ENCODE measurements at regions not wholly inside any gene's neighbourhood (a gene's known extent, or its start where the extent isn't known, plus 50 kb on each side); places are given as distances from the start of the nearest gene placed in this dataset.

DNA sequence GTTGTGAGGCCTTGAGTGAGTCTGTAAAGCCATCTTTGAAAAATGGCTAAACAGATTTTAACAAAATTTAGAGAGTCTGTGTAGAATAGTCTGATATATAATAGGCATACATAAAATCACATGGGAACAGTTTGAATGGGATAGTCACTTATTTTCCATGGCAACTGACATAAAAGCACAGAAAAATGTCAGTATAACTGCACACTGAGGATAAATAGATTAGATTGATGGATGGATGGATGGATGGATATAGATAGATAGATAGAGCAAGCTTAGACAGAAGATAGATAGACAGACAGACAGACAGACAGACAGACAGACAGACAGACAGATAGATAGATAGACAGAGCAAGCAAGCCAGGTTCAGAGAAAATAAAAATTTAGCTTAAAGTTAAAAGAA, 660.2 kb upstream of the API5 start:
- CTCF ChIA-PET, result no interaction called here
- POLR2A ChIA-PET, result no interaction called here

DNA sequence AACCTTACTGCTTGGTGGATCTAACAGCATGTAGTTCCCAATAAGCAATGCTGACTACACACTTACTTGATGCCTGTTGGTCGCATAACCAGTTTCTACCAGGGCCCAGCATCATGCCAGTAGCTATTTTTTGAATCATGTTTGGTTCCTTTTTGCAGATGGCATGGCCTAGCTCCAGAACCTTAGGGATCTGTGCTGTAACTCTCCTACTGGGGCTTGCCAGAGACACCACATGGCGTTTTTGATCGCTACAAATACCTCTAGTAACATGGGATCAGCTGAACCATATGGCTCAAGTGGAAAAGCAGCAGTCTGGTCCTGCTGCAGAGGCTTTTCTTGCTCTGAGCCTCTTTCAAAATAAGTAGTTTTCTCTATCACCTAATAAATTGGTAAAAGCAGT, 654.6 kb upstream of the API5 start:
- CTCF ChIA-PET, result no interaction called here

DNA sequence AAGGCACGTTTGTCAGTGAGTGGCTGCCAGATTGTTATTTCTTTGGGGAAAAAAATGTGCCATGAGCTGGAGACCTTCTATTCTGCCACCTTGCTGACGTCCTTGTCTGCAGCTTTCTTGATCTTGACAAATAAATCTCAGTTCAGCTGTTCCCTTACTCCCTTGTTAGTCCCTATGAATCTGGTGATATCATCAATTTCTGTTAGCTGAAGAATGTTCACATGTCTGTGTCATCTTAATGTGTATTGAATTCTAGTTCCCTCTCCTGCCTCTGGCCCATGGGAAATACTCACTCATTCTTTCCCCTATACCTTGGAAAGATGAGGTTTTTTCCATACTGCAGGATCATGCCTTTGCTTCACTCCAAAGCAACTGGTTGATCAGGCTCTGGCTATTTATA, 649.9 kb upstream of the API5 start:
- CTCF ChIA-PET, result no interaction called here
- POLR2A ChIA-PET, result interaction anchor here (0.6 kb wide), 1 partner anchor 332 kb away, joined by 3 read pairs; no protein-coding TSS in a partner anchor

More for the DNA sequence above, 654.6 kb upstream of the API5 start:
- POLR2A ChIA-PET, result no interaction called here

DNA sequence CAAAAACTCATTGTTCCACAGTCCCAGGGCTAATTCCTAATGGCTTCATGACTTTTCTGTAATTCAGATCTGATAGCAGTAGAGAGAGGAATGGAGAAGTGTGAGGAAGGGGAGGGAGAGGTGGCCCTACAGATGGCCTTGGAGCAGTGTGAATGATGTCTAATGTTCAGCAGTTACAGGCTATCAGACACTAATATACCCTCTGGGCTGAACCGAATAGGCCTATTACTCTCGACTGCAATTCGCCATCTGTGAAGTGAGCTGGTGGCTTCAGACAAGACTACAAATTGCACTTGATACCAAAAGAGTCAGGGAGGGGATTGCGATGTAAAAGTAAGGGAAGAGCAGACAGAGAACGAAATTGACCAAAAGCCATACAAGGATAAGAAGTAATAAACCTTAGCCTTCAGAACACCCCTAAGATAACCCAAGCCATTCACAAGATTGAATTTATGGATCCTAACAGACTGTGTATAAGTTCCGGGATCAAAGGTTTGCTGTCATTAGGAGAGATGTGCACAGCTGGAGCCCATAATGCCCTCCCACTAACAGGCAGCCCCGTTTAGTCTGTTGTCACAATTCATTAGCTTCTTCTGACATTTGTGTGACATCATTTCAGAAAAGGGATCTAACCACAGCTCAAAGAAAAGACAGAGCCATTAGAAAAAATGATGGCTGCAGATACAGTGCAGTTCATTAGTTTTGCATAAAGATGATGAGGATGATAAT, 642.4 kb upstream of the API5 start:
- CTCF ChIA-PET, result no interaction called here
- POLR2A ChIA-PET, result no interaction called here

DNA sequence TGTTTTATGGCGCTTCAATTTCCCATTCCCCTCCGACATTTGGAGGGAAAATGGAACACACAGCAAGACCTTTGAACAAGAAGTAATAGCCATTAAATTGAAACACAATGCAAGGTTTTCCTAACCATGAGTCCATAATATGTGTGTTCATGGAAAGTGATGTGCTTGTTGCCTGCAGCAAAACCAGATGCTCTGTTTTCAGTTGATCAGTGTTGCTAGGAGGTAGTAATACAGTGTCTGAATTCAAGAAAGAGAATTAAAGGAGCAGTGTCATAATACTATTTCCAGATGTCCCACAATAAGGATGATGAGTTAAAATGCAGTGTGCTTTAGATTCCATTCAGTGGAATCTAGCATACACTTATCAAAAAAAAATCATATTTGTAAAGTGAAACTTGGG, 637.4 kb upstream of the API5 start:
- ChIA-PET POLR2A (no interaction called here), CTCF (no interaction called here)

DNA sequence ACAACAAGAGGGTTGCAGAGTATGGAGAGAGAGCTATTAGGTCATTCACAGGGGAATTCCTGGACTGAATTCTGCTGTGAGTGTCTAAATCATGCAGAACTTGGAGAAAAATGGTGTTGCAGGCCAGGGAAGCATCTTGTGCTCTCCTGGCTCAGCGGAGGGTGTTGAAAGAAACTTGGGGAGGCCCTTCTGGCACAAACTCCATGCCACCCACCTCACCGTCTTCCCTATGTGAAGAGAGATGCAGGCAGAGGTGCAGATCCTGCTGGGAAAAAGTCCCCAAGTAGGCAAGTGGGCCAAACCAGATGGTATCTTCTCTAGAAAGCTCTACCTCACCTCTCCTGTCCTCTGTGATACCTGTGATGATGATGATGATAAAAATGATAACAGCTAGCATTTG, 604.3 kb upstream of the API5 start:
- ChIA-PET POLR2A (no interaction called here), CTCF (no interaction called here)

DNA sequence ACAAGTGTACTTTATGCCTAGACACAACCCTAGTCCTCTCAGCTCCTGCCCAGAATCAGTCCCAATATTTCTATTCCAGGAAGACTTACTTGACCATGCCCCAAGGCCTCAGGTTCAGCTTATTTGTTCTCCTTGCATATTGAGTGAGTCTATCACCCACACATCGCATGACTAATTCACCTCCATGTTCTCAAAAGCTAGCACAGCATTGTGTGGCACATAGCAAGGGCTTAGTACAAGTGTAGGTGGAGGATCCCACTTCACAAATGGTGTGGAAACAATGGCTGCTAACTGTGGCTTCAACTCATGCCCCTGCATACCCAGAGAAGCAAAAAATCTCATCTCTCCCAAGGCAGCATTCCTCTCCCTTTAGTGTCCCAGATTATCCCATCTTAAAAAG, 602.6 kb upstream of the API5 start:
- CTCF ChIA-PET, result no interaction called here
- POLR2A ChIA-PET, result no interaction called here

DNA sequence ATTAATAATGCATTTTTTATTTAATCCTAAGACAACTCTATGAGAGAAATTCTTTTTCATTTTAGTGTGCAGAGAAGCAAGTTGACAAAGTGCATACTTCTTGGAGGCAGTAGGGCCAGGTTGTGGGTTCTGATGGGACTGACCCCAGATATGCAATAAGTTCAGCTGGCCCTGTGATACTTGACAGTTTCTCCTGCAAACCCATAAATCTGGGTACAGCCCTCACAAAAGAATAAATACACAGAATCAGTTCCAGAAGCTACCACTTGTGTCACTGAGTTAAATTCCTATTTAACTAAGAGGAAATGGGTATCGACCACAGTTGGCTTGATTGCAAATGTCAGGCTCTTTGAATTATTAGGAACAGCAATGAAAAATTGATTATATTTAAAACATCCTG, 598.5 kb upstream of the API5 start:
- ChIA-PET POLR2A (no interaction called here), CTCF (no interaction called here)

DNA sequence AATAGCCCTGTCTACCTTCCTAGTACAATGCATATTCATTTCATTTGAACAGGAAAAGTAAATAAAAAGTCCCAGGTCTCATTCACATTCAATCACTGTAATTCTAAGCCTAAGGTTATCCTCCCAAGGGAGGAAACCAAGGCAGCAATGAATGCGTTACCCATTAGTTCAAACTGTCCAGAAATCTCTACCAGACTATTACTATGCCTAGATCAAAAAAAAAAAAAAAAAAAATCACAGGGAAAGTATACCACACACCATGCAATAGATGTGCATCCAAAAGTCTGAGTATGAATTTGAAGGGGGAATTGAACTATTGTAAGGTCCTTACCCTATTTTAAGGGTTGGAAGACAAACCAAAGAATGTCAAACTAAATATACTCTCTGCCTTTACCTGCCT, 598.0 kb upstream of the API5 start:
- ChIA-PET CTCF (no interaction called here), POLR2A (no interaction called here)

DNA sequence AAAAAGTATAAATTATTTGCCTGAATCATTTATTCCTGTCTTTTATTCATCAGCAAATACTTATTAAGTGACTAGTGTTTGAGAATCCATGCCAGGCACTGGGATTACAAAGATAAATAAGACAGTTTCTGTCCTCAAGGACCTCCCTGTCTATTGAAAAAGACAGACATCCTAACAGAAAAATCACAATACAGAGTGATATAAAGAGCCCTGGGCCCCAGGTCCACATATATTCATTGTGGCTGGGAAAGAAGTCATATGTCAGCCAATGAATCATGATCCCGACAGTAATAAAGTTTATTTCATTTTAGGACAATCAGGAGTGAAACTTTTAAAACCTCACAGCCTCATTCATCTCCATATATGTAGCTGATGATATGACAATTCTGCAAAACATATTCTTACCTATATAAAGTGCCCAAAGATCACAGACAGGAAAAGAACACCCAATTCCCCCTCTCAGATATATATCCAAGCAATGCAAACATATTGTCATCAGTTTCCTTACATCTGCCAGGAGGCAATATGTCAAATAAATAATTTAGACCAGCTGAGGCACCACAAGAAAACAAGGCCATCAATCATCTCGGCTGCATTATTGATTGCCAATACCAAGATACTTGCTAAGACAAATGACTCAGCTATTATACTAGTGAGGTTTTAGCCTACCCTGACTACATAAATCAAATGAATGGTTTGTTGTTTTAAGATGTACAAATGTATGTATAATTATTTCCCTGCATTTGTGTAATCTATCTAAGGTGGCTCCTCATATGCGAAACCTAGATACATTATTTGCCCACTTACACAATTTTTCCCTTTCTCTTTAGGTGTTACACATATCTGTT, 590.9 kb upstream of the API5 start:
- ChIA-PET CTCF (no interaction called here), POLR2A (no interaction called here)

DNA sequence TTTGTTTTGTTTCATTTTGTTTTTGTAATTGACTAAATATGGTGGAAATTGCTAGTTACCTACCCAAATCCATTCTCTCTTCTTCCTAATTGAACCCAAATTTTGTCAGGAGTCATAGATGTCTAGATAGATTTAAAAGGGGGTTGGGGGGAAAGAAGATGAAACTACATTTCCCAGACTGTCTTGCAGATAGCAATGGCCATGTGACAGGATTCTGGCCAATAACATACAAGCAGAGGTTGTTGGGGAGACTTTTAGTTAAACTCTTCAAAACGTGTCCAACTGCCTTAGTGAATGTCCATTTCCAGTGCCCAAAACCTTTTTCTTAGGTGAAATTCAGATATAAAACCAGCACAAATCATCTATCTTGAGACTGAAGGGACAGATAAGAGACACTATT, 583.9 kb upstream of the API5 start:
- CTCF ChIA-PET, result no interaction called here

DNA sequence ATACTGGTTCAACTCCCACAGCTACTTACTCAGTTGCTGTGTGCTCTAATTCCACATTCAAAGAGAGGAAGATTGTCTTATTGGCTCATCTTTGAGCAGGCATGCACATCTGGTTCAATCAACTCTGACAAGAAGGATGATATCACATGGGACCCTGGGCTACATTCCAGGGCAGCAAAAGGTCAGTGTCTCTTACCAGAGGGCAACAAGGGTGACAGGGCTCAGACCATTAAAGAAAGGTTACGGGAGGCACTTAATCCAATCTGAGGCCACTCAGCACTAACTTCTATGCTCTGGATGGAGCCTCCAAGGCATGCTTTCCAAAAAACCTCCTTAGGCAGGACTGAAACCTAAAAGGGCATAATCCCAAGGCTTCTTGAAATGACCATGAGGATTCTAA, 549.4 kb upstream of the API5 start:
- CTCF ChIA-PET, result no interaction called here
- POLR2A ChIA-PET, result no interaction called here

More for the DNA sequence above, 583.9 kb upstream of the API5 start:
- POLR2A ChIA-PET, result no interaction called here

DNA sequence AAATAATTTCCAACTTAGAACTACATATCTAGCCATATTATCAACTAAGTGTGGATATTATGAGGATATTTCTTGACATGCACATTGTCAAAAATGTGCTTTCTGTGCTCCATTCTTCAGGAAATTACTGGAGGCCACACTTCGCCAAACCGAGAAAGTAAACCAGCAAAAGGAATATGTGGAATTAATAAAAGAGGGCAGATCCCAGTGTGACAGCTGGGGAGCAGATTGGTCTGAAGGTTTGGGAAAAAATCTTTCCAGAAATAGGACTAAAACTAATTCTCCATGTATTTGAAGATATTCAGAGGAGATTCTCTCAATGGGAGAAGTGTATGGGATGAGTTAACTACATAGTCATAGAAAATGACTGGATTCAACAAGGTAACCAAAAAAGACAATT, 546.9 kb upstream of the API5 start:
- POLR2A ChIA-PET, result no interaction called here
- CTCF ChIA-PET, result no interaction called here

DNA sequence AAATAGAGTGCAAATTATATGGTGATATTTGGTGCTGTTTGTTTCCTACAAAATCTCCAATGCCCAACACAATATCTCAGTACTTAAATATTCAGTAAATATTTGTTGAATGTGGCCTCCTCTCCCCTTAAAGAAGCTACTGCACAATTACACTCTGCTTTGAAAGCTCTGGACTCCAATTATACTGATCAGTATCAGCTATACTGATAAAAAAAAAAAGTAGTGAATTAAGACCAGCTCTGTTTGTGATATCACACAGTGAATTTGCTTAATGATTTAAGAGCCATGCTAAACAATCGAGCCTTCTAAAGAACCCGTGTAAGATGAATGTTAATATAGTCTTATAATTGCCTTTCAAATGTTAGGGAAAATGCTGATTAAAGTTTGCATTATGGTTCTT, 543.2 kb upstream of the API5 start:
- ChIA-PET CTCF (no interaction called here), POLR2A (no interaction called here)

DNA sequence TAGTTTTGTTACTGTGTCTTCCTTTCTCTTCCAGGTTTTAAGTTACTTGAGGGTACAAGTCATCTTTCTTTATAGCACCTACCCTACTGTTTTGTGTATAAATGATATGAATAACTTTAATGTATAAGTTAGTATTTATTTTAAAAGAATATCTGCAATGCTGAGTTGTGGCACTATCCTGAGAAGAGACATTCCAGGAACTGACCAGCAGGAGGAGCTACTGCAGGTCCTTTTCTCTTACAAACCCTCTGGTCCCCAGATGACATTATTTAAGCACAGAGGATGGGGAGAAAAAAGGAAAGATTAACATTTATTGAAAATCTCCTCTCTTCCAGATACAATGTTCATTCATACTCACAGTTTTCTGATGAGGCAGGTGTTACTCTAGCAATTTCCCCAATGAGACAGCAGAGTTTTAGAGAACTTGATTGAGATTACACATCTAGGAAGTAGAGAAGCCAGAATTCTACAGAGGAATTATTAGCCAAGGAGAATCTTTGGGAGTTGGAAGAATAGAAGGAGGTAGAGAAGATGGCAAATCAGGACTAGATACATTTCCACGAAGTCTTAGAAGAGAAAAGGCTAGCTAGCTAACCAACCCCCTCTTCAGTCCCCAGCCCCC, 541.2 kb upstream of the API5 start:
- ChIA-PET CTCF (no interaction called here), POLR2A (no interaction called here)

DNA sequence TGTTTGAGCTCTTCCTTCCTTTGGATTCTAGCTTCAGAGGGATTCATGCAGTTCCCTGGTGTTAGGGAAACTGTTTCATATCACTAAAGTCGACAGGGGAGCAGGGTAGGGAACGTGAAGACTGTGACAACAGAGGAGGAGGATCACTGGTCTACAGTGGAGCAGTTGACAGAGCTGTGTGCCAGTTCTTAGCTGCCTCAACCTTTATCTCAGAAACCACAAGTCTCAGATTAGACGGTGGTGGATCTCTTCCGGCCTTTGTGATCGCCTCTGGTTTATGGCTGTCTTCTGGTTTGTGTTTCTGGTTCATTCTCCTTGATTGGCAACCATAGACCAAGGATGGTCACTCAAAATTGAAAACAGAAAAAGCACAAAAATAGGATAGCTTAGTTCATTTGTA, 538.9 kb upstream of the API5 start:
- CTCF ChIA-PET, result no interaction called here
- POLR2A ChIA-PET, result no interaction called here

DNA sequence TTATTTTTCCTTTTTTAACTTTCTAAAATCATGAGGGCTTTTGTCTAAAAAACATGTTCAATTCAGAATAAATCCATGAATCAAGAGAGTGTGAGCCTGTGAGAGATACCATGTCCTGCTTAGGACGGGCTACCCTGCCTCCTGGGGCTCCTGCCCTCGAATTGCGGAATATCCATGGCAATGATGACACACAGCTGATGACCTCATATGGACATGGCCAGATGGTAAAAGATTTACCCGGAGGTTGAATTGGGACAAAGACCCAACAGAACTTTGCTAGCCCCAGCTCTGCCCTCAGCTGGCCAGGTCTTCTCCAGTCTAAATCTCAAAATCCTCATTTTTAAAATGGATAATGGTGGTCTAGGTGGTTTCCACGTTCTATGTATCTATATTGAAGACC, 538.1 kb upstream of the API5 start:
- CTCF ChIA-PET, result no interaction called here
- POLR2A ChIA-PET, result no interaction called here

DNA sequence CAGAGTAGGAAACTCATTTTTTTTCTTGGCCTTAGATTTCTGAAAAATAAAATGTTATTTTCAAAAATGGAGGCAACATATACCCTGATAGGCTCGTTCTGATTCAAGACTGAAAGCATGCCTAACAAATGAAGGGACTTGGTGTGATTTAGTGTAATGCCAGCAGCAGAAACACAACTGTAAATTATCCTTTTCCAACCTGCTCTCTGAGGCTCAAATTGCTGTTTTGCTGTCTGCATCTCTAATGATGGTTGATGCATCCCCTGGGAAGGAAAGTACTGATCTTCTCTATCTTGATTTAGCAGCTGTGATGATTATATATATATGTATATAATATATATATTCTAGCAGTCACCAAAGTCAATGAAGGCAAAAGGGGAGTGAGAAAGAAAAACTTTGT, 537.2 kb upstream of the API5 start:
- CTCF ChIA-PET, result no interaction called here
- POLR2A ChIA-PET, result no interaction called here

DNA sequence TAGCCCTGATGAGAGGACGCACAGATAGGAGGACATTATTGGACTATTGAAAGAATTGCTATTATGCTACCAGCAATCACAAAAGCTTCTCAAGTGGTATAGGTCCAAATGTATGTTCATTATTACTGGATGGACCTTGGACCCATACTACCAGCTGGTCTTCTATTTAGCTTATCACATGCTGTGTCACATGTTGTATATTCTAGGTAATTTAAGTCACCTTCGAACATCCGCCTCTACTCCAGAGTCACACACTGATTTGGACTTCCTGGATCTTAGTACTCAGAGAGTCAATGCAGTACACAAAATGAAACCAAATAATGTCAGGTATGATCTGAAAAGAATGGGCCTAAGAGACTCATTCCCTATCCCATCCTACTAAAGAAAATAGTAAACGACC, 534.0 kb upstream of the API5 start:
- ChIA-PET POLR2A (no interaction called here), CTCF (no interaction called here)

DNA sequence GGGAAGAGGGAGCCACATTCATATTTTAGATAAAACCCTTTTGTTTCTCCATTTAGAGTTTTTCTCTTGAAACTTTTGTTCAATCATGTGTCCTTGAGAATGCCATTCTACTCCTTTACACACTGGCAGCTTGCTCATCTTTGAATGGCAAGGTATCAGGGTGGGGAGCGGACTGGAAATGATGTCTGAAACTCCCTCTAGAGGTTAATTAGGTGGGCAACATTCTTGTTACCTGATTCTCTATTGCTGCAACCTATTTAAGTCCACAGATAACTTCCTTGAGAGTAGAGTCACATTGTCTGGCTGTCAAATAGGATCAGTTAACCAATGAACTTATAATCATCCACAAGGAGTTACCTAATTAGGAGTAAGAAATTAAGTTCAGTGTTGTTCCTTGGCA, 533.6 kb upstream of the API5 start:
- CTCF ChIA-PET, result no interaction called here
- POLR2A ChIA-PET, result no interaction called here

DNA sequence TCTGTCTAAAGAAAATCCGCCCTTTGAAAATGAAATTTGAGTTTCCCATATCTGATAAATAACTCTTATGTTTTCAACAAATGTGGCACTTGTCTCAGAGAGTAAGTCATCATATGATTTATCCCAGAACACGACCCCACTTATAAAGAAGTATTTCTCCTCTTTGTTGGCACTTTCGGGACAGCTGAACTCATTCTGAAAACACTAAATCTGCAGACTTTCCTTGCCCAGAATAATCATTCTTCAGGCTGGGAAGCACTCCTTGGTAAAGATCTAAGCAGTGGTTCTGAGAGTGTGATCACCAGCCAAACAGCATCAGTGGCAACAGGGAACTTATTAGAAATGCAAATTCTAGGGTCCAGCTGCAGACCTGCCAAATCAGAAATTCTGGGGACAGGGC, 532.2 kb upstream of the API5 start:
- CTCF ChIA-PET, result no interaction called here
- POLR2A ChIA-PET, result no interaction called here

DNA sequence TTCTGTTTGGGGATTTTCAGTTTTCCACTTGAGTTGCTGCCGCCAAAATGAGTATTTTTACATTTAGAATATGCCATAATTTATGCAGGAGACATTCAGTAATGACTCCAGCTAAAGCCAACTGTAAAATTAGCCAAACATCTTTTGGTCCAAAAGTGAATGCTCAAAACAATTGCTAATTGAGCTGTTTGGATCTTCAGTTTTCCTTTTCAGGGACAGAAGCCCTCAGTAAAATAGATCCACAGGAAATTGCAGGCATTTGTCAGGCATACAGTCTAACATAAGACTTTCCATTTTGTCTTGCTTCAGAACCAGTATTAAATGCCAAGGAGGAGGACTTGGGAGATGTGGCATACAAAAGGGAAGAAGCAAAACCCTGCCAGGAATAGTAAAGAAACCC, 524.8 kb upstream of the API5 start:
- ChIA-PET POLR2A (no interaction called here), CTCF (no interaction called here)
